DND-41 (cell line): ENCODE measurements at regions not wholly inside any gene's neighbourhood (a gene's known extent, or its start where the extent isn't known, plus 50 kb on each side); places are given as distances from the start of the nearest gene placed in this dataset.

Experiments used
- ATAC-seq: fragments of 200-7000 bp; cut with Tn5 transposase; 3 replicates; pipeline ENCODE4 v1.9.1; 2021; ENCODE audit warnings: low read depth; ENCODE audit not compliant: insufficient read depth
- DNase-seq: peaks from one replicate; pipeline ENCODE4 v3.0.0-alpha.2; 2020
- H2AFZ ChIP-seq: 2 replicates; pipeline ENCODE4 v1.6.0; 2012; ENCODE audit warnings: low read depth, low read length
- H3K27ac ChIP-seq: 2 replicates; pipeline ENCODE4 v1.5.1; 2012; ENCODE audit warnings: low read length, inconsistent platforms
- H3K27me3 ChIP-seq: fragments of 200-600 bp; sonication (generic); 2 replicates; pipeline ENCODE4 v1.6.0; 2012; ENCODE audit warnings: low read length, mild to moderate bottlenecking, inconsistent platforms; ENCODE audit not compliant: insufficient read depth, poor library complexity
- H3K36me3 ChIP-seq: 2 replicates; pipeline ENCODE4 v1.5.1; 2012; ENCODE audit warnings: low read length, inconsistent platforms; ENCODE audit not compliant: insufficient read depth
- H3K4me1 ChIP-seq: 2 replicates; pipeline ENCODE4 v1.5.1; 2012; ENCODE audit warnings: mild to moderate bottlenecking, low read length; ENCODE audit not compliant: insufficient read depth
- H3K4me2 ChIP-seq: 2 replicates; pipeline ENCODE4 v1.6.0; 2012; ENCODE audit warnings: mild to moderate bottlenecking, moderate library complexity, low read length, inconsistent platforms; ENCODE audit not compliant: insufficient read depth
- H3K4me3 ChIP-seq, 2 experiments: fragments of 200-600 bp in 1 of 2; shearing (Covaris generic) in 1 of 2; 2 replicates each; pipeline ENCODE4 v1.5.1; 2012 to 2016; ENCODE audit warnings: inconsistent platforms in 2 of 2, low read length in 2 of 2, mild to moderate bottlenecking in 2 of 2, low read depth in 1 of 2, moderate library complexity in 1 of 2
- H3K79me2 ChIP-seq: 2 replicates; pipeline ENCODE4 v1.6.0; 2012; ENCODE audit warnings: low read length, inconsistent platforms; ENCODE audit not compliant: insufficient read depth
- H3K9ac ChIP-seq: 2 replicates; pipeline ENCODE4 v1.6.0; 2012; ENCODE audit warnings: low read depth, mild to moderate bottlenecking, inconsistent platforms, low read length, moderate library complexity
- H3K9me3 ChIP-seq: 2 replicates; pipeline ENCODE4 v1.5.1; 2012; ENCODE audit warnings: low read length, moderate library complexity, mild to moderate bottlenecking, inconsistent platforms; ENCODE audit not compliant: insufficient read depth, severe bottlenecking
- H4K20me1 ChIP-seq: 2 replicates; pipeline ENCODE4 v1.6.0; 2012; ENCODE audit warnings: low read length; ENCODE audit not compliant: insufficient read depth
- EZH2 ChIP-seq: IDR thresholded peaks from 3 replicates; pipeline ENCODE4 v1.6.1; 2012; ENCODE audit warnings: borderline replicate concordance, low read depth, mild to moderate bottlenecking, moderate library complexity, low read length, inconsistent platforms; ENCODE audit not compliant: severe bottlenecking
- TF ChIP-seq, protein P1 (sequence below): IDR thresholded peaks from 2 replicates; pipeline ENCODE4 v1.5.1; 2012; ENCODE audit warnings: borderline replicate concordance, low read length, moderate library complexity, mild to moderate bottlenecking; ENCODE audit not compliant: poor library complexity, severe bottlenecking; ENCODE audit errors: extremely low read depth

DNA sequence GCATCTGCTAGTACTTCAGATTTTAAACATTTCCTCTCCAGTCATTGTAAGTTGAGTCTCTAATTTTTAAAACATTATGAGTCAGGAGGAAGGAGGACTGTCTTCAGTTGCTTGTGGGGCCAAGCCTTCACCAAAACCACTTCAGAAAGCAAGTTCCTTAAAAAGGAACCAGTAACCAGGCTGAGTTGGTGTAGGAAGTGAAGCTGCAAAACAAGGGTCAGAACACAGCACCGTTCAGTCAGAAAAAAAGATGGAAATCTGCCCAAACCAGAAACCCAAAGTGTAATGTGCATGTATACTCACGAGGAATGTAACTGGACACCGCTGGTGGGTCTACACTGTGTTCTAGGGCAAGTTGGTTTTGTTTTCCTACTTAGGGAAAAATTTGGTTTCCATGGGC lies 402.1 kb downstream of the SETD4 start:
- Histone ChIP-seq H3K4me2 (peak overlapping the region; percentile 20), H2AFZ (peak overlapping the region; percentile 27; the same call in 1 of the 2 replicates)
- no peak for TF ChIP-seq EZH2
- TF ChIP-seq, protein P1, sequence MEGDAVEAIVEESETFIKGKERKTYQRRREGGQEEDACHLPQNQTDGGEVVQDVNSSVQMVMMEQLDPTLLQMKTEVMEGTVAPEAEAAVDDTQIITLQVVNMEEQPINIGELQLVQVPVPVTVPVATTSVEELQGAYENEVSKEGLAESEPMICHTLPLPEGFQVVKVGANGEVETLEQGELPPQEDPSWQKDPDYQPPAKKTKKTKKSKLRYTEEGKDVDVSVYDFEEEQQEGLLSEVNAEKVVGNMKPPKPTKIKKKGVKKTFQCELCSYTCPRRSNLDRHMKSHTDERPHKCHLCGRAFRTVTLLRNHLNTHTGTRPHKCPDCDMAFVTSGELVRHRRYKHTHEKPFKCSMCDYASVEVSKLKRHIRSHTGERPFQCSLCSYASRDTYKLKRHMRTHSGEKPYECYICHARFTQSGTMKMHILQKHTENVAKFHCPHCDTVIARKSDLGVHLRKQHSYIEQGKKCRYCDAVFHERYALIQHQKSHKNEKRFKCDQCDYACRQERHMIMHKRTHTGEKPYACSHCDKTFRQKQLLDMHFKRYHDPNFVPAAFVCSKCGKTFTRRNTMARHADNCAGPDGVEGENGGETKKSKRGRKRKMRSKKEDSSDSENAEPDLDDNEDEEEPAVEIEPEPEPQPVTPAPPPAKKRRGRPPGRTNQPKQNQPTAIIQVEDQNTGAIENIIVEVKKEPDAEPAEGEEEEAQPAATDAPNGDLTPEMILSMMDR: no peak

DNA sequence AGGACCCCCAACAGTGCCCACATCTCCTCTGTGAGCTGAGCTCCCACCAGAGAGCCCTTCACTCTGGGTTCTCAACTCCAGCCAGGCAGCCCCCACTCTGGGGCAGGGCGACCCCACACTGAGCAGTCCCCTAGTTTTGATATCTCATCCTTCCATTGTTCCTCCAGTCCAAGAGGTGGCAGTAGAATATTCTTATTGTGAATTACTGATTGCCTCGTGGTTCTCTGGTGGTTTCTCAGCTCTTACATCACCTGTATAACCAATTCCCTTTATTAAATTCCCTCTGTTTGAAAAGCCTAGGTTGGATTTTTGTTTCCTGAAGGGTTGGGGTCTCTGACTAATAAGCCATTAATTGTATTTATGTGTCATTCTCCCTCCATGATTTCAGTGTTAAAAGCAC lies 407.5 kb downstream of the SETD4 start:
- peaks cover 16% of the 10 kb centered on the region for H3K4me1 ChIP-seq
- H3K27me3 ChIP-seq: no peaks in the 10 kb centered on the region
- TF ChIP-seq EZH2: no peak
- TF ChIP-seq, protein P1: peak; percentile 39
- no peak overlapping the region for H3K27ac ChIP-seq
- H3K9ac ChIP-seq: no peak overlapping the region
- no peak overlapping the region for H3K4me2 ChIP-seq
- no peak for ATAC-seq
- H3K79me2 ChIP-seq: no peaks in the 10 kb centered on the region
- H3K4me3 ChIP-seq: no peak overlapping the region
- H3K36me3 ChIP-seq: no peaks in the 10 kb centered on the region
- no peak overlapping the region for H2AFZ ChIP-seq
- H4K20me1 ChIP-seq: no peaks in the 10 kb centered on the region
- no peak for DNase-seq
- peaks cover 2% of the 10 kb centered on the region for H3K9me3 ChIP-seq

More for the DNA sequence above, 402.1 kb downstream of the SETD4 start:
- no peak overlapping the region for H3K4me3 ChIP-seq
- H3K79me2 ChIP-seq: no peaks in the 10 kb centered on the region
- H3K27ac ChIP-seq: peak overlapping the region; percentile 75
- H3K4me1 ChIP-seq: peaks cover 27% of the 10 kb centered on the region
- no peaks in the 10 kb centered on the region for H4K20me1 ChIP-seq
- peaks cover 2% of the 10 kb centered on the region for H3K9me3 ChIP-seq
- peak overlapping the region; percentile 30 for H3K9ac ChIP-seq
- H3K36me3 ChIP-seq: no peaks in the 10 kb centered on the region
- ATAC-seq: peak; percentile 97
- peak; percentile 74 for DNase-seq
- no peaks in the 10 kb centered on the region for H3K27me3 ChIP-seq

DNA sequence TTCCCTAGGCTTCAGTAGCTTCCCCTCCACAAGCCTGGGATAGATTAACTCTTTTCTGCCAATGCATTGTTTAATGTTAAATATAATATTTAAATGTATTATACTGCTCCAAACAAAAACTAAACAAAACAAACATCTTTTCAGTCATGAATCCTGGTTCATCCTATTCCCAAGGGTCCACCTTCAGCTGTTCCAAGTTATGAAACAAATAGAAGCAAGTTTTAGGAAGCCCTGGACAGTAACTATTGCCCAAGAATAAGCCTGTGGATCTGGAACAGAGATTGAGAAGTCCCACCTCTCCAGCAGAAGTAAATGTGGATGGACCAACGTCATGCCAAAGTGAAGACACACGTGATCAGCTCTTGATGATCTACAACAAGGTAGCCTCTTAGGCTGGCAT lies 408.1 kb downstream of the SETD4 start:
- ATAC-seq: no peak
- no peaks in the 10 kb centered on the region for H4K20me1 ChIP-seq
- H3K36me3 ChIP-seq: no peaks in the 10 kb centered on the region
- no peak overlapping the region for H2AFZ ChIP-seq
- H3K9me3 ChIP-seq: peaks cover 2% of the 10 kb centered on the region
- peaks cover 9% of the 10 kb centered on the region for H3K4me1 ChIP-seq
- H3K27me3 ChIP-seq: no peaks in the 10 kb centered on the region
- no peak overlapping the region for H3K4me2 ChIP-seq
- DNase-seq: no peak
- H3K4me3 ChIP-seq: no peak overlapping the region
- TF ChIP-seq, protein P1: no peak
- TF ChIP-seq EZH2: no peak
- no peak overlapping the region for H3K27ac ChIP-seq
- H3K79me2 ChIP-seq: no peaks in the 10 kb centered on the region
- no peak overlapping the region for H3K9ac ChIP-seq

DNA sequence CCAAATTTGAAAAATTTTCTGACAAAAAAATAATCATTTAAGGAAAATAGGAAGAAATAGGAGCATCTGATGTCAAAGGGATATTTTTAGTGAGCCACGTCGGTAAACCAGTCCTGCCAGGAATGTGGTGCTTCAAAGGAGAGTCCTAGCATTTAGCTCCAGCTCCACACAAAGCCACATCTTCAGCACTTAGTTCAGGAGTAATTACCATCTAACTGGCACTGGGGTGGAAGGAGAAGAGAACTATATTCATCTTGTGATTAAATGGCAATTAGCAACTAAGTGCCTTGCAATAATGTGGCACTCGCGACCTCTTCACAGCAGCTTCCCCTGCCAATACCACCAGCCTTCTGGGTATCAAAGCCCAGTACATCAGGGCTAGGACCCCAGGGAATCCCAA lies 409.1 kb downstream of the SETD4 start:
- ATAC-seq (no peak), DNase-seq (no peak)
- Histone ChIP-seq H3K9me3 (no peaks in the 10 kb centered on the region), H3K27me3 (no peaks in the 10 kb centered on the region), H3K9ac (no peak overlapping the region), H4K20me1 (no peaks in the 10 kb centered on the region), H3K4me2 (no peak overlapping the region), H3K4me3 (no peak overlapping the region), H2AFZ (no peak overlapping the region), H3K27ac (no peak overlapping the region), H3K4me1 (no peaks in the 10 kb centered on the region), H3K79me2 (no peaks in the 10 kb centered on the region), H3K36me3 (no peaks in the 10 kb centered on the region)
- TF ChIP-seq, protein P1: no peak
- TF ChIP-seq EZH2: no peak
